GM19043 (cell line): ENCODE measurements at regions not wholly inside any gene's neighbourhood (a gene's known extent, or its start where the extent isn't known, plus 50 kb on each side); places are given as distances from the start of the nearest gene placed in this dataset.
A peak's percentile ranks its signal among the peaks of the same experiment; 100 is the strongest.

Experiments used
- ATAC-seq: cut with Tn5 transposase; IDR thresholded peaks from one replicate; pipeline ENCODE4 v1.9.1; 2021; ENCODE audit warnings: low read depth; ENCODE audit not compliant: unreplicated experiment

GRCh38 chr14:87816416-87816815, 176.6 kb downstream of the GALC start:
- ATAC-seq = no peak

GRCh38 chr14:87815121-87815520, 177.9 kb downstream of the GALC start:
- no peak for ATAC-seq

GRCh38 chr14:87813686-87814085, 179.3 kb downstream of the GALC start:
- ATAC-seq = no peak

DNA sequence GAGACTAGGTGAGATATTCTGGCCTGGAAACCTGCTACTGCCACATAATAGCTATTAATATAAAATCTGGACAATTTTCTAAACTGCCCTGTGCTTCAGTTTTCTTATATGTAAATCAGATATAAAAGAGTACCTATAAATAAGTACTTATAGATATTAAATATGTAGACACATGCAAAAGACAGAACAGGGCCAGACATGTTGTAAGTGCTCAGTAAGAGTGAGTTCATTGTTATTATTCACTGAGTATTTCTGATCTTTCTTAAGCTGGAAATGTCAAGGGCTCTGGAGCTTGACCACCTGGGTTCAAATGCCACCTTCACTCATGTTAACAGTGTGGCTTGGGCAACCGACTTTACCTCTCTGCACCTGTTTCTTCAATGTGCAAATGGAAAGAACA, 179.8 kb downstream of the GALC start:
- no peak for ATAC-seq

DNA sequence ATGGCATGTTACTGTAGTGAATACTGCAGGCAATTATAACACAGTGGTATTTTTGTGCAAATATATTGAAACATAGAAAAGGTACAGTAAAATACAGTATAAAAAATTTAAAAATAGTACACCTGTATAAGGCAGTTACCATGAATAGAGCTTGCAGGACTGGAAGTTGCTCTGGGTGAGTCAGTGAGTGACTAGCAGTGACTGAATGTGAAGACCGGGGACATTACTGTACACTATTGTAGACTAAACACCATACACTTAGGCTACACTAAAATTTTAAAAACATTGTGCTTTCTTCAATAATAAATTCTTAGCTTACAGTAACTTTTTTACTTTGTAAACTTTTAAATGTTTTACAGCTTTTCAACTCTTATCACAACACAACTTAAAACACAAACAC, 181.7 kb downstream of the GALC start:
- no peak for ATAC-seq

DNA sequence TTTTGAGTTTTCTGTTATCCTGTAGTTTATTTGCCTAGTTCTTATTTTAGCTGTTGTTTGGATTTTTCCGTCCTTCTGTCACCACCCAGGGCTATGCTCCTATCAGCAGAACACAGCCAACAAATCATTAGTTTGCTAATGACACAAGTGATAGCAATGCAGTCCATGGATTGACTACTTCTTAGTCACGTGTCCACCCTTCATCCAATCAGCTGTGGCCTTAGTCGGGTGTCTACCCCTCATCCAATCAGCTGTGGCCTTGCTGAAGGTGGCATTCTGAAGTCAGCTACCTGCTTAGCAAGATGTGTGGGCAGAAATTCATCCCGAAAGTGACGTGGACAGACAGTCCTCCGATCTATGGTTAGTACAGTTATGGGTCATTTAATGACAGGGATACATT, 182.3 kb downstream of the GALC start:
- ATAC-seq = no peak

DNA sequence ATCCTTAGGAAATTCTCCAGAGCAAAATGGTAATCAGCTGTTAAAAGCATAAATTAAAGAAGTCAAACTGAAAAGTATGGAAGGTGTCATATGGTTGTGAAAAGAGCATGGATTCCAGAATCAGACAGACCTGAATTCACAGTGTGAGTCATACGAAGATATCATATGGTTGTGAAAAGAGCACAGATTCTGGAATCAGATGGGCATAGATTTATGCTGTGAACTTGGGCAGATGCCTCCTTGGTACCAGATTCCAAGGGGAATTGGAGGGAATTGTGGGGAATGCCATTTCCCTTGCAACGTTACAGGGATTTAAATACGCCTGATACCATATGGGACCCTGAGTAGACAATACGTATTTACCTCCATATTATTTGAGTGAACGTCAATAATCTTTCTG, 183.7 kb downstream of the GALC start:
- ATAC-seq = no peak

DNA sequence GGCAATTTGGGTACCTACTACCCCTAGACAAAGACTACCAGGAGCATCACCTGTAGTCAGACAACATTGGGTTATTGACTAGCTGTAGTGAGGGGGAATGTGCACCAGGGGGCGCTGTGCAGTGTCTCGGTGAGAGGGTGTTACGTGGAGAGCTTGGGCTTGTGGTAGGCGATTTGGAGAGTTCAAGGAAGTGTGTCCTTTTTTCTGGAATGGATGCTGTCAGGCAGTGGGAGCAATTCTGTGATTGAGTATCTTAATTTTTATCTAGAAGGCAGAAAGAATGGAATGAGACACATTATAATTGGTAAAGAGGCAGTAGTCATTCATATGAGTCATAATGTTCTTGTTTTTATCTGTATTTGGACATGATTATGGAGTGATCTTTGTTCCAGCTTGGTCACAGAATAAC, 187.7 kb downstream of the GALC start:
- ATAC-seq = peak; percentile 66

- no peak for ATAC-seq
These were observed 192.8 kb downstream of the GALC start for GRCh38 chr14:87800216-87800615.

- ATAC-seq = no peak
These were observed 193.6 kb downstream of the GALC start for GRCh38 chr14:87799400-87799799.

DNA sequence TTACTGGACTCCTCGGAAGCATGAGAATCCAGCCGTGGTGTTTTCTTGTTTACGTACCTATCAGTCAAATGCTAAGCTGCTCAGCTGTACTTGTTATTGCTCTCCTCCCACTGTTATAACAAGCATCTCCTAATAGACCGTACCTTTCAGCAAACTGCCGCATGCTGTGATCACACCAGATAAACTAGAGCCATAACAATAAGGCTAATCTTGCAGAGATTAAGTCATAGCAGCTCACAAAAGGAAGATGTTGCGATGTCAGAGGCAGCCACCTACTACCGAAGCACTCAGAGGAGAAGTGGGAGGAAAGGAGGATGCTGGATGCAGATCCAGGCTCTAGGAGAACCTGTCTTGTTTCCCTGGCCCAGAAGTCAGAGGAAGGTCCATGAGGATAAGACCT, 196.0 kb downstream of the GALC start:
- ATAC-seq = no peak

DNA sequence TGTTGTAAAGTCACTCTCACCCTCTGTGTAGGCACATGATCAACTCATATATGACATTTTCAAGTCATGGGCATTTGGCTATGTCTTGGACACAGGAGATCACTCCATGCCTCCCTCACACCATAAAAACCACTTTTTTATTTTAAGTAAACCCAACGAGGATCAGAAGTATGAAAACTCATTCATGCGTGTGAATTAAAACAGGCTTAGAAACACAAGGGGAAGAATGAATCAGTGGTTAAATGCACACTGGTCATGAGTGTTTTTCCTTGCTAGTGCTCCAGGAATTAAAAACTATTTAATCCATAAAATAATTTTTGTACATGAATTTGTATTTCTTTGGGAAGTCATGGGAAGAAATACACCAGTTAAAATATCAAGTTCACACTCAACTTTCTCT, 198.4 kb downstream of the GALC start:
- no peak for ATAC-seq

DNA sequence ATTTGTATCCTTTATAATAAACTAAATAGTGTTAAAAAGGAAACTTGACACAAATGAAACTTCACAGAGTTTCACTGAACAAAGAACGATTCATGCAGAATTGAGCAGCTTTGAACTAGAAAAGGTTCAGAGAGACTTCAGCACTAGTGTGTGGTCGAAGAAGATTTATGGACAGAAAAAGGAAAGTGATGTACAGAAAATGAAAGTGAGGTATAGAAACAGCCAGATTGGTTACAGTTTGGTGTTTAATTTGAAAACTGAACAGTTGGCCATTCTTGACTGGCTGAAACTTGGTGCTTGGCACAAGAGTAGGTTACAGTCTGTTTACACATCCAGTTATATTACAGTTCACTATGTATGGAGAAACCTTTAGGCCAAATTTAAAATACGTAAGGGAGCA, 207.1 kb downstream of the GALC start:
- ATAC-seq = no peak

GRCh38 chr14:87784386-87784785, 208.6 kb downstream of the GALC start:
- no peak for ATAC-seq

GRCh38 chr14:87783071-87783470, 209.9 kb downstream of the GALC start:
- ATAC-seq = no peak

DNA sequence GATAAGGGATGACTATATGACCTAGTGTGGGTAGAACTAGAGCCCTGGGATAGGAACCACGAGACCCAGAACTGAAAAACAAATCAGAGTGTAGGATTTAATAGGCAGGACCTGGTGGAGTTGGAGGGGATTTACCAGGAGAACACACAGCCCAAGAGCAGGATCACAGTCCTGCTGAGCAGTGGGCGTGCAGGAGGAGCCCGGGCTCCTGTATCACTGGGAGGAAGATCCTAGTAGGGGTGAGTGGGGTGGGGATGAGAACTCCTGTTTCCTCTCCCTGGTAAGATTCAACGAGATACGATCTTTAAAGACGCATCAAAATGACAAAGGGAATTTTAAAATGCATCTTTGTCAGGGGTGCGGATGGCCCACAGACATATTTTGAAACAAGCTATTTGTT, 220.1 kb downstream of the GALC start:
- ATAC-seq = no peak

DNA sequence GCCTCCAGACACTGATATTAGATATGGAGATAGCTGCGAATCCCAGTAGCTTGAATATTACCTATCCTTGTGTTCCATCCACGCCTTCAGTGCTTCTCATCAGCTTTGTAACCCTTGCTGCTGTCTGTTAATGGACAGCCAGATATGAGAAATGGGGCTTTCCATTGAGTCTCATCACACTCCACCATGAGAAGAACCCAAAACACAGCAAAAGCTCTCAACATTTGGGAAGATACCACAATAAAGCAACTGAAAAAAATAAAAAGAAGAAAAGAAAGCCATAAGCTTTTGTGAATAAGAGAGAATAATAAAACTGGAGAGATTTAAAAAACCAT, 225.4 kb downstream of the GALC start:
- peak; percentile 82 for ATAC-seq

DNA sequence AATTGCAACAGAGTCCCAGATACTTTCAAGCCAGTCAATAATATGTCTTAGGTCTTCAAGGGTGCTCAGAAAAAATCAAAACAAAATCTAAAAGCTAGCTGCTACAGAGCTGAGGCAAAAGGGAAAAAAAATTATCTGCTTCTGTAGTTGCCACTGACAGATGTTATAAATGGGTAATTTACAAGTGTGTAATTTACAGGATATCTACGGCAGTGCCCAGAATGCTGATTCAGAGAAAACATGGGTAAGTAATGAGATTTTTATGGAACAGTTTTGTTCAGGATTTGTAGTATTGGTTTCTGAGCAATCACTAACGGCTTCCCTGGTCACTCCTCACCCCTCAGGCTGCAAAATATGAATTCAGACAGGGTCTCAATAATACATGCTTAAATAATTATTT, 234.1 kb downstream of the GALC start:
- no peak for ATAC-seq

DNA sequence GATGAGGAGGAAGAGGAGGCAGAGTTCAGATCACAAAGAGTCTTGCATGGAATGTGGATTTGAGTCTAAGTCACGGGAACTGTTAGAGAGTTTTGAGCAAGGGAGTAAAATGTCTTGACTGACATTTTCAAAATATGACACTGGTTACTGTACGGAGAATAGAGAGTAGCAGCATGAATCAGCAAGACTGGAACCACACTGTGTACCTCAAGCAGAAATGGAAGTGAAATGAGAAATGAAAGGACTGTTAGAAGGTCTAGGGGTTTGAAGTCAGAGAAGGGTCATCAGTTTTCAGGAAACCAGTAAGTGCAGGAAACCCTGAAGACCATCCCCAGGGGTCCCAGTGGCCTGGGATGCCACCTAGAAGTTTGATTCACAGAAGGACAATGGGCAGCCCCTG, 236.3 kb downstream of the GALC start:
- peak; percentile 63 for ATAC-seq

DNA sequence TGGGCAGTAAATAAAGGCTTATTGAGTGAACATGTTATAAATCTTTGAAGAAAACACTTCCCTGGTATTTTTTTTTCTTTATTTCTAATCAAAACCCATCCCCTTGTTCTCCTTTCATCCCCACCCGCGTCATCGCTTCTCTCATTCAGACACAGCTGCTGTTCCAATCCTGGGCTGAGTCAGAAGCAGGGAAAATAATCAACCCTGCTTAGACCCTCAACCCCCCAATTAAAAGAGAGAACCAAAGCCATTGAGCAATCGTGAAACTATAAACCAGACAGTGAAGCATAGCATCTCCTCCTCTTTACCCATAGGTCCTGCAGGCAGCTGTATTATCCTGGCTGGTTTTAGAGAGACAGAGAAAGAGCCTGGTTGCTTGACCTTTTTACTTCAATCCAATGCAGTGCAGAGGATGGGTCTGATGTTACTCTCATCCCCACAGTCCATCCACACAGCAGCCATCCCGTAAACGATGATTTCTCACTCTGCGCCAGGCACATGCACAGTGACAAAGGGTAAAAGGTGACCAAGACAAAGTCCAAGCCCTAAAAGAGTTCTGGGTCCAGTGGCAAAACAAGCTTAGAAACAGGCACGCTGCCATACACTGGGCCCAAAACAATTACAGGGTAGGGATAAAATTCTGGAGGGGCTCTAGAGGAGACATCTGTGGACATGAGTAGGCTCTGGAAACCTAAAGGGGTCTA, 238.3 kb downstream of the GALC start:
- no peak for ATAC-seq

DNA sequence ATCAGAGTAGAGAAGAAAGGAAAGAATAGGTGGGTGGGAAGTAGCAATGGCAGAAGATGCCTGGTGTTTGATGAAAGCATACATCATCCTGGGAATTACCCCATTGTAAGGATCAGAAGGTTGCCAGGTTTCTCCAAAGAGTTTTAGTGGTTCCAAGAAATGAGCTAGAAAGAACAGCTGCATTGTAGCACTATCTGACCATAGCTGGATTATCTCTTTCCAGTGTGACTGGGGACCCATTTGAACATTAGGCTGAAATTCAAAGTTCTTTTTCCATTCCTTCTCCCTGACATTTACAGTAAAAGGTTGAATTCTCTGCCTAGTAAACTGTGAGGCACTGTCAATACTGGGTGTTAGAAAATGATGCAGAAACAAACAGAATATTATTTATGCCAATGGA, 244.4 kb downstream of the GALC start:
- ATAC-seq = no peak

DNA sequence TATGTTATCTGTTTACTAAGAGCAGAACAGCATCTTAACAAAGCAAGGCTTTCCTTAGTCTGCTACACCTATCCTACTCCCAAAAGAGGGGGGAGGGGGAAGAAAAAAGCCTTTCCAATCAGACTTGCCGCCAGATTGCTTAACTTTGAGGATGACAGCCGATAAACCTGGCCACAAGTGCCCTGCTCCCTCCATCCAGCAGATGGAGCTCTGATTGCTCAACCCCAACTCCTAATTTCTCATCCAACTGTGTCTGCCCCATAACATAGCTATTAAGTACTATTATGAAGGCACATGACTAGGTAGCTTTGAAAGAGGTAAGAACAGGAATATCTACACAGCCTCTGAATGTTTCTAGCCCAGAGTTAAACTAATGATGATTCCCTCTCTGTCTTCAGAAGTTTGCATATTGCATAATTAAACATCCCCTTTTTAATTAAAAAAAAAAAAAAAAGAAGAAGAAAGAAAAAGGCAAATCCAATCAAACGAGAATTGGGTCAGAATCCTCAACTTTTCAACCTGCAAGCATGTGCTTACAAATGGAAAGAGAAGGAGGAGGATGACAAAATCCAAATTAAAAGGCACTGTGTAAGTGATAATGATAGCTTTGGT, 247.4 kb downstream of the GALC start:
- no peak for ATAC-seq
